ENCODE measurements at regions not wholly inside any gene's neighbourhood (a gene's known extent, or its start where the extent isn't known, plus 50 kb on each side); places are given as distances from the start of the nearest gene placed in this dataset.
"Not testable (repeated sequence)": the region's sequence is repeated elsewhere in the genome, so short reads cannot be mapped to it uniquely, and the experiment has no call there.

DNA sequence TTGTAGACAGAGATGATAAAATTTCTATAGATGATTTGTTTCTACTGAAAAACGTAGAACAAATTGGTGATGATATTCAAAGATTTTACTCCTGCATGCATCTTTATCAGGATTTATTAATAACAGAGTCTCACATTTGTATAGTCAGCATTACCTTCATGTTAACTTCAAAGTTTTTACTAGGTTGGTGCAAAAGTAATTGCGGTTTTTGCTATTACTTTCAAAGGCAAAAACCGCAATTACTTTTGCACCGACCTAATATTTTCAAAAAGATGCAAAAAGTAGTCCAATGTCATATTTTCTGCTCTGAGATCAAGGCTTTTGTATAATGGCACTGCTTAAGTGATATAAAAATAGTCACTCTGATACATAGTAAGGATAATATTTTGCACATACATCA is 536.4 kb upstream of the ADGRL3 start:
- no peak overlapping the region for H3K4me3 Mint-ChIP-seq (ENCODE audit: unreplicated experiment)
- H3K27ac Mint-ChIP-seq (ENCODE audit: unreplicated experiment): no peak overlapping the region
- peaks cover 2% of the 10 kb centered on the region for H3K27me3 Mint-ChIP-seq (ENCODE audit: unreplicated experiment)
- no peaks in the 10 kb centered on the region for H3K4me1 Mint-ChIP-seq (ENCODE audit: low read depth, unreplicated experiment)
- TF ChIP-seq, protein P1, sequence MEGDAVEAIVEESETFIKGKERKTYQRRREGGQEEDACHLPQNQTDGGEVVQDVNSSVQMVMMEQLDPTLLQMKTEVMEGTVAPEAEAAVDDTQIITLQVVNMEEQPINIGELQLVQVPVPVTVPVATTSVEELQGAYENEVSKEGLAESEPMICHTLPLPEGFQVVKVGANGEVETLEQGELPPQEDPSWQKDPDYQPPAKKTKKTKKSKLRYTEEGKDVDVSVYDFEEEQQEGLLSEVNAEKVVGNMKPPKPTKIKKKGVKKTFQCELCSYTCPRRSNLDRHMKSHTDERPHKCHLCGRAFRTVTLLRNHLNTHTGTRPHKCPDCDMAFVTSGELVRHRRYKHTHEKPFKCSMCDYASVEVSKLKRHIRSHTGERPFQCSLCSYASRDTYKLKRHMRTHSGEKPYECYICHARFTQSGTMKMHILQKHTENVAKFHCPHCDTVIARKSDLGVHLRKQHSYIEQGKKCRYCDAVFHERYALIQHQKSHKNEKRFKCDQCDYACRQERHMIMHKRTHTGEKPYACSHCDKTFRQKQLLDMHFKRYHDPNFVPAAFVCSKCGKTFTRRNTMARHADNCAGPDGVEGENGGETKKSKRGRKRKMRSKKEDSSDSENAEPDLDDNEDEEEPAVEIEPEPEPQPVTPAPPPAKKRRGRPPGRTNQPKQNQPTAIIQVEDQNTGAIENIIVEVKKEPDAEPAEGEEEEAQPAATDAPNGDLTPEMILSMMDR (IDR thresholded peaks at IDR 0.05; ENCODE audit: partially characterized antibody, unreplicated experiment): no peak
- no peaks in the 10 kb centered on the region for H3K36me3 Mint-ChIP-seq (ENCODE audit: unreplicated experiment)
- no peak for DNase-seq
- H3K9me3 Mint-ChIP-seq (ENCODE audit: unreplicated experiment): no peaks in the 10 kb centered on the region

DNA sequence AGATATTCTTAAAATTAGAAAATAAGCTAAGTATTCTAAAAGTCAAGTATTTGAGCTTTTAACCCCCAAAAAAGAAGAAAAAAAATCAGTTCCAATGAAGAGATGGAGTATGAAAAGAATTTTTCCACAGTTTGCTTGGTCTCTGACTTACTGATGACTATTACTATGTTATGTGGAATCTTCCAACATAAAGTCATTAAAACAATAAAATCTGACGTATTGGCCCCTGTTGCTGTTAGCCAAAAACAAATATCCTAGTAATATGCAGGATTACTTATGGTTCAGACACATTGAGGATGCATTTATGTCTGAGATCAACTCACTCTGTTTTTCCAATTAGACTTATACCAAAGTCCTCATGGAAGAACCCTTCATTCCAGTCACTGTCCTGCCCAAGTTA is 517.2 kb upstream of the ADGRL3 start:
- TF ChIP-seq, protein P1 (IDR thresholded peaks at IDR 0.05; ENCODE audit: partially characterized antibody, unreplicated experiment): no peak
- peaks cover 1% of the 10 kb centered on the region for H3K27me3 Mint-ChIP-seq (ENCODE audit: unreplicated experiment)
- H3K36me3 Mint-ChIP-seq (ENCODE audit: unreplicated experiment): no peaks in the 10 kb centered on the region
- no peak overlapping the region for H3K4me3 Mint-ChIP-seq (ENCODE audit: unreplicated experiment)
- no peaks in the 10 kb centered on the region for H3K9me3 Mint-ChIP-seq (ENCODE audit: unreplicated experiment)
- DNase-seq: no peak
- H3K4me1 Mint-ChIP-seq (ENCODE audit: low read depth, unreplicated experiment): no peaks in the 10 kb centered on the region
- no peak overlapping the region for H3K27ac Mint-ChIP-seq (ENCODE audit: unreplicated experiment)

DNA sequence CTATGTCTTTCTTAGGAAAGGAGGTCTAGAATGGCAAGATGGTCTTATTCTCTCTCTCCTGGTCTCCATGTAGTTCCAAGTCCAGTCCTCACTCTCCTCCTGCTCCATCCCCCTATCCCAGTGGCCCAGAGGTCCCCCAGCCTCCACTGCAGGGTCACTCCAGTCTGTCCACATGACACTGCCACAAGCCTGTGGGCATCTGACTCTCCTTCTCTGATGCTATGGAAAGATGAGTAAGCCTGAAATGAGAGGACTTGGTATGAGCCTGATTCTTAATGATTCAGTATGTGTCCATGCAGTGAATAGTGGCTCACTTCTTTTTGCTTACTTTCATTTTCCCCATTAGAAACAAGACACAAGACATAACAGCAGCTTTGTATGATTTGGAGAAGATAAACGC is 516.8 kb upstream of the ADGRL3 start:
- no peak overlapping the region for H3K4me3 Mint-ChIP-seq (ENCODE audit: unreplicated experiment)
- H3K36me3 Mint-ChIP-seq (ENCODE audit: unreplicated experiment): no peaks in the 10 kb centered on the region
- TF ChIP-seq, protein P1 (IDR thresholded peaks at IDR 0.05; ENCODE audit: partially characterized antibody, unreplicated experiment): no peak
- H3K27me3 Mint-ChIP-seq (ENCODE audit: unreplicated experiment): peaks cover 1% of the 10 kb centered on the region
- no peaks in the 10 kb centered on the region for H3K4me1 Mint-ChIP-seq (ENCODE audit: low read depth, unreplicated experiment)
- DNase-seq: no peak
- H3K9me3 Mint-ChIP-seq (ENCODE audit: unreplicated experiment): no peaks in the 10 kb centered on the region
- no peak overlapping the region for H3K27ac Mint-ChIP-seq (ENCODE audit: unreplicated experiment)

DNA sequence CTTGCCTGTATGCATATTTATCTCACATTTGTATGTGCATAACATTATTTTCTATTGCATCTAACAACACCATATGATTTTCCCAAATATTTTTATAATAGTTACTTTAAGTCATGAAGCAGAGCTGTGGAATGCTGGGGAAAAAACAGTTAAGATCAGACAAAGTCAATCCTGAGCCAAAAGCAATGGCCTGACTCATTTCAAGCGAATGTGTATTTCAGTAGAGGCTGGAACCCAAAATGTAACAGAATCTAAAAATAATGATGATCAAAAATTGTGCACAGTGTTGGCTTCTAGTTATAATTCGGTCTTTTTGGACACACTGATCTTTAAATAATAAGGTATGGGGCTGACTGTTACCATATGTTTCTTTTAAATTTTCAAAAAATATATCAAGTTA is 516.2 kb upstream of the ADGRL3 start:
- Mint-ChIP-seq H3K9me3 (ENCODE audit: unreplicated experiment) (no peaks in the 10 kb centered on the region), H3K27me3 (ENCODE audit: unreplicated experiment) (peaks cover 1% of the 10 kb centered on the region), H3K4me3 (ENCODE audit: unreplicated experiment) (no peak overlapping the region), H3K27ac (ENCODE audit: unreplicated experiment) (no peak overlapping the region), H3K4me1 (ENCODE audit: low read depth, unreplicated experiment) (no peaks in the 10 kb centered on the region), H3K36me3 (ENCODE audit: unreplicated experiment) (no peaks in the 10 kb centered on the region)
- DNase-seq: no peak
- TF ChIP-seq, protein P1 (IDR thresholded peaks at IDR 0.05; ENCODE audit: partially characterized antibody, unreplicated experiment): no peak

DNA sequence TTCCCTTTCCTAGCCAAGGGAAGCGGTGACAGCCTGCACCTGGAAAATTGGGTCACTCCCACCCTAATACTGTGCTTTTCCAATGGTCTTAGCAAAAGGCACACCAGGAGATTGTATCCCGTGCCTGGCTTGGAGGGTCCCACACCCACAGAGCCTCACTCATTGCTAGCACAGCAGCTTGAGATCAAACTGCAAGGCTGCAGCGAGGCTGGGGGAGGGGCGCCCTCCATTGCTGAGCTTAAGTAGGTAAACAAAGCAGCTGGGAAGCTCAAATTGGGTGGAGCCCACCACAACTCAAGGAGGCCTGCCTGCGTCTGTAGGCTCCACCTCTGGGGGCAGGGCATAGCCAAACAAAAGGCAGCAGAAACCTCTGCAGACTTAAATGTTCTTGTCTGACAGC is 504.1 kb upstream of the ADGRL3 start:
- H3K4me3 Mint-ChIP-seq (ENCODE audit: unreplicated experiment); H3K27me3 Mint-ChIP-seq (ENCODE audit: unreplicated experiment); H3K27ac Mint-ChIP-seq (ENCODE audit: unreplicated experiment); H3K4me1 Mint-ChIP-seq (ENCODE audit: low read depth, unreplicated experiment); DNase-seq; H3K36me3 Mint-ChIP-seq (ENCODE audit: unreplicated experiment); H3K9me3 Mint-ChIP-seq (ENCODE audit: unreplicated experiment): not testable (repeated sequence)

DNA sequence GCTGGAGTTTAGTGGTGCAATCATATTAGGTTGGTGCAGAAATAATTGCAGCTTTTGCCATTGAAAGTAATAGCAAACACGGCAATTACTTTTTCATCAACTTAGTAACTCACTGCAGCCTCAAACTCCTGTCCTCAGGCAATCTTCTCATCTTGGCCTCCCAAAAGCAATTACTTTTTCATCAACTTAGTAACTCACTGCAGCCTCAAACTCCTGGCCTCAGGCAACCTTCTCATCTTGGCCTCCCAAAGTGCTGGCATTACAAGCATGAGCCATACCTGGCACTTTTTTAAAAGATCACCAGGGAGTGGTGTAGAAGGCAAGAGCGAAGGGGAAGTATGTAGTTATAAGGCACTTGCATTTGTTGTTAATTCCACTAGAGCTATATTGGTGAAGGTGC is 491.1 kb upstream of the ADGRL3 start:
- Mint-ChIP-seq H3K9me3 (ENCODE audit: unreplicated experiment) (no peaks in the 10 kb centered on the region), H3K4me3 (ENCODE audit: unreplicated experiment) (no peak overlapping the region), H3K27ac (ENCODE audit: unreplicated experiment) (no peak overlapping the region), H3K27me3 (ENCODE audit: unreplicated experiment) (no peaks in the 10 kb centered on the region), H3K4me1 (ENCODE audit: low read depth, unreplicated experiment) (no peaks in the 10 kb centered on the region), H3K36me3 (ENCODE audit: unreplicated experiment) (no peaks in the 10 kb centered on the region)
- DNase-seq: no peak
- TF ChIP-seq, protein P1 (IDR thresholded peaks at IDR 0.05; ENCODE audit: partially characterized antibody, unreplicated experiment): no peak
